ENCODE measurements at regions not wholly inside any gene's neighbourhood (a gene's known extent, or its start where the extent isn't known, plus 50 kb on each side); places are given as distances from the start of the nearest gene placed in this dataset.

- TF ChIP-seq CTCF (IDR thresholded peaks at IDR 0.05; ENCODE audit: borderline replicate concordance, extremely low read depth, low read length, poor library complexity, severe bottlenecking): no peak
- no peak for TF ChIP-seq EZH2 (IDR thresholded peaks at IDR 0.05; ENCODE audit: borderline replicate concordance, low read depth, low read length, severe bottlenecking)
Observed at GRCh38 chr1:193979219-193979618, 792.8 kb upstream of the B3GALT2 start.
